ENCODE measurements at regions not wholly inside any gene's neighbourhood (a gene's known extent, or its start where the extent isn't known, plus 50 kb on each side); places are given as distances from the start of the nearest gene placed in this dataset.

DNA sequence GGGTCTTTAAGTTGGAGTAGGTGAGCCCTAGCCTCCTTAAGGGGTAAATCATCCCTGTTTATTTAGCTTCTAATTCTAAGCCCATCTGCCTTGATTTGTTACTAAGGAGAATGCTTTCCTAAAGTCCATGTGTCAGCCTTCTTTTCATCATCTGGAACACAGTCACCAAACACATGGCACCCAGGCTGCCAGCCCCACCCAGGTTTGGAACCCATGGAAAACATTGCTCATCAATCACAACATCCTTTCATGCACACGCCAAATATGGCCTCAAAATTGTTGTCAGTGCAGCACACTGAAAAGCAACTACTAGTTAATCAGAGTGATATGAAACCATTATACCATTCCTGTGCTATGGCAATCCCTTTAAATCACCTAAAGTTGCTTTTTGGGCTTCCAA lies 386.7 kb upstream of the ESRRG start:
- H3K4me1 ChIP-seq: no peaks in the 10 kb centered on the region
- no peaks in the 10 kb centered on the region for H3K27me3 ChIP-seq
- DNase-seq (no peak), ATAC-seq (no peak)
- TF ChIP-seq, protein P1, sequence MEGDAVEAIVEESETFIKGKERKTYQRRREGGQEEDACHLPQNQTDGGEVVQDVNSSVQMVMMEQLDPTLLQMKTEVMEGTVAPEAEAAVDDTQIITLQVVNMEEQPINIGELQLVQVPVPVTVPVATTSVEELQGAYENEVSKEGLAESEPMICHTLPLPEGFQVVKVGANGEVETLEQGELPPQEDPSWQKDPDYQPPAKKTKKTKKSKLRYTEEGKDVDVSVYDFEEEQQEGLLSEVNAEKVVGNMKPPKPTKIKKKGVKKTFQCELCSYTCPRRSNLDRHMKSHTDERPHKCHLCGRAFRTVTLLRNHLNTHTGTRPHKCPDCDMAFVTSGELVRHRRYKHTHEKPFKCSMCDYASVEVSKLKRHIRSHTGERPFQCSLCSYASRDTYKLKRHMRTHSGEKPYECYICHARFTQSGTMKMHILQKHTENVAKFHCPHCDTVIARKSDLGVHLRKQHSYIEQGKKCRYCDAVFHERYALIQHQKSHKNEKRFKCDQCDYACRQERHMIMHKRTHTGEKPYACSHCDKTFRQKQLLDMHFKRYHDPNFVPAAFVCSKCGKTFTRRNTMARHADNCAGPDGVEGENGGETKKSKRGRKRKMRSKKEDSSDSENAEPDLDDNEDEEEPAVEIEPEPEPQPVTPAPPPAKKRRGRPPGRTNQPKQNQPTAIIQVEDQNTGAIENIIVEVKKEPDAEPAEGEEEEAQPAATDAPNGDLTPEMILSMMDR (IDR thresholded peaks at IDR 0.05 in 4 of 5, conservative IDR thresholded peaks at IDR 0.05 in 1 of 5): no peak
- no peak for TF ChIP-seq POLR2A (IDR thresholded peaks at IDR 0.05)
- H3K36me3 ChIP-seq: no peaks in the 10 kb centered on the region
- H3K9me3 ChIP-seq: no peaks in the 10 kb centered on the region
- no peak overlapping the region for H3K4me3 ChIP-seq
- intact Hi-C loops (cut with DNase I; ENCODE audit: low total_unique reads): no loop called here
- in situ Hi-C loops (cut with MboI; ENCODE audit: low sequenced_read_pairs in 4 of 4): no loop called here
- H3K27ac ChIP-seq: no peak overlapping the region

DNA sequence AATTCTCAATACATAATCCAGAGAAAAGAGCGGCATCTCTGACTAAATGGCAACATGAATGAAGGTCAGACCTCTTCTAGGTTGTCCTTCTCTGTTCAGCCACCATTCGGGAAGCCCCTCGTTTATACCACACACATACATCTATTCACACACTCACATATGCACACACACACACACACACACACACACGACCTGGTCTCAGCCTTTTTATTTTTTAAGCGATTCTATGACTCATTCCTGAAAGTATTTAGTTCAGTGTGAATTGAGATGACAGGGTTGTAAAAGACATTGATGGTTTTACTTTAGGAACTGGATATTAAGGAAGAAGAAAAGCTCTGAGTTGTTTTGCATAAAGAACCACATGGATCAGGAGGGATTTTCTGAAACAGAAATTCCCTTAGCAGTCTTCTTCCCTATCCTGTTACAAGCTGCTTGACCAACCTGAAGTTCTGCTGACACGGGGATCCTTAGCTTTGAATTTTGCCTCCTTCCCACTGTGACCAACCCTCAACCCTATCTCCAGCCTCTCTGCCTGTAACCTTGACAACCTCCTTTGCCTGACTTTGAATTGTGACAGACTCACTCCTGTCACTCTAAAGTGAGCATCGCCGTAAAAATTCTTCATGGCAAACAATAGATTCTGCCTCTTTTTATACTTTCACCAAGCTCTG lies 383.1 kb upstream of the ESRRG start:
- intact Hi-C loops (cut with DNase I; ENCODE audit: low total_unique reads) (no loop called here), in situ Hi-C loops (cut with MboI; ENCODE audit: low sequenced_read_pairs in 4 of 4) (no loop called here)
- no peak for ATAC-seq

DNA sequence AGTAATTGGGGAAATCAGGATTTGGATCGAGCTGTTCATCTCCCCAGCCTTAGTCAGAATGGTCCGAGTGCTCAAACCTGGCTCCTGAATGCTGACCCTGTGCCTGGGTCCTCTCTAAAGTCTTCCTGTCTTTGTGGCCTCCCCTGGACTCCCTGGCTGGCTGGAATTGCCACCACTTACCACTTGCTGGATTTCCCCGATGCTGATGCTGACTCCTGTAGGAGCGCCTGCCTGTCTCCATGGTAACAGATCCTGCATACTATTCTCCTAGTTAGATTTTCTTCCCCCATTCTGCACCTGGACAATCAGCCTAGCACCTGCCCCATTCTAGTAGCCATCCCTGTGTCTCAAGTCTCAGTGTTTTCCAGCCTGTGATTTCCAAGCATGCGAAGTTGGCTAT lies 382.2 kb upstream of the ESRRG start:
- Histone ChIP-seq H3K27ac (no peak overlapping the region), H3K27me3 (no peaks in the 10 kb centered on the region), H3K36me3 (no peaks in the 10 kb centered on the region), H3K9me3 (no peaks in the 10 kb centered on the region), H3K4me1 (no peaks in the 10 kb centered on the region), H3K4me3 (no peak overlapping the region)
- intact Hi-C loops (cut with DNase I; ENCODE audit: low total_unique reads): no loop called here
- TF ChIP-seq, protein P1 (IDR thresholded peaks at IDR 0.05 in 4 of 5, conservative IDR thresholded peaks at IDR 0.05 in 1 of 5): no peak
- TF ChIP-seq POLR2A (IDR thresholded peaks at IDR 0.05): no peak
- DNase-seq: no peak
- no peak for ATAC-seq
- in situ Hi-C loops (cut with MboI; ENCODE audit: low sequenced_read_pairs in 4 of 4): no loop called here

More for the DNA sequence above, 383.1 kb upstream of the ESRRG start:
- Histone ChIP-seq H3K27me3 (no peaks in the 10 kb centered on the region), H3K36me3 (no peaks in the 10 kb centered on the region), H3K4me3 (no peak overlapping the region), H3K4me1 (no peaks in the 10 kb centered on the region), H3K9me3 (no peaks in the 10 kb centered on the region), H3K27ac (no peak overlapping the region)
- no peak for DNase-seq
- TF ChIP-seq, protein P1 (IDR thresholded peaks at IDR 0.05 in 4 of 5, conservative IDR thresholded peaks at IDR 0.05 in 1 of 5): no peak
- TF ChIP-seq POLR2A (IDR thresholded peaks at IDR 0.05): no peak

DNA sequence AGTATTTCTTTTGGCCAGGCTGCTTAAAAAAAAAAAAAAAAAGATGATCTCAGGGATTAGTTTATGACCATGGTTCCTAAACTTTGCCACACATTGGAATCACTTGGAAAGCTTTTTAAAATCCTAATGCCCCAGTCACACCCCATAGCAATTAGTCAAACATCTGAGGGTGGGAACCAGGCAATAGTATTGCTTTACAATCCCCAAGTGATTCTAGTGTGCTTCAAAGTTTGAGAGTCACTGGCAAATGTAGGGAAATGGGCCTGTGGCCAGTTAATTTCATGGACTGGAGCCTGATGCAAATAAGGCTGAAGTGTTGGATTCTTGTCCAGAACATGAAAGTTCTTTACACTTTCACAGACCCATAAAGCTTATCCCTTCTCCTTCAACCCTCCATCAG lies 374.6 kb upstream of the ESRRG start:
- Histone ChIP-seq H3K9me3 (no peaks in the 10 kb centered on the region), H3K27ac (no peak overlapping the region), H3K4me3 (no peak overlapping the region), H3K36me3 (no peaks in the 10 kb centered on the region), H3K4me1 (no peaks in the 10 kb centered on the region), H3K27me3 (no peaks in the 10 kb centered on the region)
- DNase-seq: no peak
- in situ Hi-C loops (cut with MboI; ENCODE audit: low sequenced_read_pairs in 4 of 4) (no loop called here), intact Hi-C loops (cut with DNase I; ENCODE audit: low total_unique reads) (no loop called here)
- TF ChIP-seq POLR2A (IDR thresholded peaks at IDR 0.05): no peak
- TF ChIP-seq, protein P1 (IDR thresholded peaks at IDR 0.05 in 4 of 5, conservative IDR thresholded peaks at IDR 0.05 in 1 of 5): no peak
- ATAC-seq: no peak

DNA sequence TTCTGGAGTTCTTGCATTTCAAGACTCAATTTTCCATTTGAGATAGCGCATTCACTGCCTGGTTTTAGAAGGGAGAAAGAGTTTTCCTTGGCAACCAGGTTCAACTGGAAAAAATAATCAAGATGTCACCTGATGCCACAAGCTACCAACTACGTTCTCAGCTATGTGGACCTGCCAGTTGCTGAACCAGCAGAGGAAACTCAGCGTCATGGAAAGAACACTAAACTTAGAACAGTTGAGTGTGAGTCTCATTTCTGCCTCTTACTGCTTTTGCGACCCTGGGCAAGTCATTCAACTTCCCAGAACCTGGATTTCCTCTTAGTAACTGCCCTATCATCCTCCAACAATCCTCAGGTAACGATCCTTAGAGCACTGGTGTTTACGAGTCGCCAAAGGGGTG lies 373.0 kb upstream of the ESRRG start:
- TF ChIP-seq POLR2A (IDR thresholded peaks at IDR 0.05): no peak
- TF ChIP-seq, protein P1 (IDR thresholded peaks at IDR 0.05 in 4 of 5, conservative IDR thresholded peaks at IDR 0.05 in 1 of 5): no peak
- no peak overlapping the region for H3K27ac ChIP-seq
- DNase-seq (no peak), ATAC-seq (no peak)
- no peak overlapping the region for H3K4me3 ChIP-seq
- no peaks in the 10 kb centered on the region for H3K9me3 ChIP-seq
- H3K4me1 ChIP-seq: no peaks in the 10 kb centered on the region
- in situ Hi-C loops (cut with MboI; ENCODE audit: low sequenced_read_pairs in 4 of 4) (no loop called here), intact Hi-C loops (cut with DNase I; ENCODE audit: low total_unique reads) (no loop called here)
- no peaks in the 10 kb centered on the region for H3K36me3 ChIP-seq
- H3K27me3 ChIP-seq: no peaks in the 10 kb centered on the region
